ENCODE measurements at regions not wholly inside any gene's neighbourhood (a gene's known extent, or its start where the extent isn't known, plus 50 kb on each side); places are given as distances from the start of the nearest gene placed in this dataset.

DNA sequence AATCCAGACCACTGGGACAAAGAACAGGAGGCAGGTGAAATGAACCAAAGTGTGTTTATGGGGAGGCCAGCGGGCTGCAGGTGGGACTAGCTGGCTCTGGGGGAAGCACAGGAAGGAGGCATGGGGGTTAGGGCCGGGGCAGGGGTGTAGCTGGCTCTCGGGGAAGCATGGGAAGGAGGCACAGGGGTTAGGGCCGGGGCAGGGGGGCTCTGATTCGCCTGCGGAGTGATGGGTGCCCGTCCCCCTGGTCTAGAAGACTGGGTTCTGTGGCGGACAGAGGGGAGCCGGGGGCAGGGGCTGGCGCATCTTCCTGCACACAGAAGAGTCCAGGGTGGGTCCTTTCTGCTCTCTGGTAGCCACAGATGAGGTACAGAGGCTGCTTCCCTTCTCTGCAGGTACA lies 310.3 kb downstream of the TMEM121 start (continued):
- TF ChIP-seq, protein P1, sequence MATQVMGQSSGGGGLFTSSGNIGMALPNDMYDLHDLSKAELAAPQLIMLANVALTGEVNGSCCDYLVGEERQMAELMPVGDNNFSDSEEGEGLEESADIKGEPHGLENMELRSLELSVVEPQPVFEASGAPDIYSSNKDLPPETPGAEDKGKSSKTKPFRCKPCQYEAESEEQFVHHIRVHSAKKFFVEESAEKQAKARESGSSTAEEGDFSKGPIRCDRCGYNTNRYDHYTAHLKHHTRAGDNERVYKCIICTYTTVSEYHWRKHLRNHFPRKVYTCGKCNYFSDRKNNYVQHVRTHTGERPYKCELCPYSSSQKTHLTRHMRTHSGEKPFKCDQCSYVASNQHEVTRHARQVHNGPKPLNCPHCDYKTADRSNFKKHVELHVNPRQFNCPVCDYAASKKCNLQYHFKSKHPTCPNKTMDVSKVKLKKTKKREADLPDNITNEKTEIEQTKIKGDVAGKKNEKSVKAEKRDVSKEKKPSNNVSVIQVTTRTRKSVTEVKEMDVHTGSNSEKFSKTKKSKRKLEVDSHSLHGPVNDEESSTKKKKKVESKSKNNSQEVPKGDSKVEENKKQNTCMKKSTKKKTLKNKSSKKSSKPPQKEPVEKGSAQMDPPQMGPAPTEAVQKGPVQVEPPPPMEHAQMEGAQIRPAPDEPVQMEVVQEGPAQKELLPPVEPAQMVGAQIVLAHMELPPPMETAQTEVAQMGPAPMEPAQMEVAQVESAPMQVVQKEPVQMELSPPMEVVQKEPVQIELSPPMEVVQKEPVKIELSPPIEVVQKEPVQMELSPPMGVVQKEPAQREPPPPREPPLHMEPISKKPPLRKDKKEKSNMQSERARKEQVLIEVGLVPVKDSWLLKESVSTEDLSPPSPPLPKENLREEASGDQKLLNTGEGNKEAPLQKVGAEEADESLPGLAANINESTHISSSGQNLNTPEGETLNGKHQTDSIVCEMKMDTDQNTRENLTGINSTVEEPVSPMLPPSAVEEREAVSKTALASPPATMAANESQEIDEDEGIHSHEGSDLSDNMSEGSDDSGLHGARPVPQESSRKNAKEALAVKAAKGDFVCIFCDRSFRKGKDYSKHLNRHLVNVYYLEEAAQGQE (IDR thresholded peaks at IDR 0.05; ENCODE audit: unreplicated experiment) = no peak
- no peak for TF ChIP-seq ZNF114 (CRISPR knock-in tag; IDR thresholded peaks at IDR 0.05)
- TF ChIP-seq EZH2phosphoT487 (IDR thresholded peaks at IDR 0.05; ENCODE audit: unreplicated experiment) = no peak
- TF ChIP-seq JUNB (IDR thresholded peaks at IDR 0.05; ENCODE audit: unreplicated experiment) = no peak
- TF ChIP-seq STAT1 (IDR thresholded peaks at IDR 0.05; ENCODE audit: unreplicated experiment) = no peak
- no peak for TF ChIP-seq POLR2AphosphoS5 (IDR thresholded peaks at IDR 0.05; ENCODE audit: low read depth)

DNA sequence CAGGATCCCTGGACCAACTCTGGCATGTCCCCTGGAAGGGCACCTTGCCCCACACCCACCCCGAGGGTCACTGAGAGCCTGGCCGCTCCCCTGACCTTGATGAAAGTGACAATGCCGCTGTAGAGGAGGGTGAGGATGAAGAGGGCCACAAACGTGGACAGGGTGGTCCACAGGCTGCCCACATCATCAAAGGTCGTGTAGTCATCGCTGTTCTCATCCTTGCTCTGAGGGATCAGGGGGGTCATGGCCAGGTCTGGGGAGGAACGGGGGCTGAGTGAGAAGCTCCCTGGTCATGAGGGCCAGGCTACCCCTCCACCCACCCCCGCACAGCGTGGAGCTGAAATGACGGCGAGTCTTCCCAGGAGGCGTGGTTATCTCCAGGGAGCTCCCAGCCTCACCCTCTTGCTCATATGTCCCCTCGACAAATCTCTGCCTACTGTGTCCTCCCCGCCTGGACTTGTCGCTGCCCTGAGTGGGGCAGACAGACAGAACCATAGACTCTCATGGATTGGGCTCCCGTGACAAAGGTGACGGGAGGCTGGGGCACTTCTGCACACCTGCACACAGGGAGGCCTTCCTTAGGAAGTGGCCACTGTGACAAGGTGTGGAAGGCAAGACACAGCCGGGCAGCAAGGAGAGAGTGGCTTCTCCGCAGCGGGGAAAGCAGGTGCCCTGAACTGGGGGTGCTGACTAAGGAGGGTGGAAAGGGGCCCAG lies 311.1 kb downstream of the TMEM121 start:
- Histone ChIP-seq H3K4me3 (no peak overlapping the region), H3K27me3 (ENCODE audit: insufficient read depth) (no peaks in the 10 kb centered on the region)
- H3K27me3 Mint-ChIP-seq (ENCODE audit: insufficient read depth, low read depth, poor library complexity) = peaks cover 14% of the 10 kb centered on the region
- TF ChIP-seq EZH2phosphoT487 (IDR thresholded peaks at IDR 0.05; ENCODE audit: unreplicated experiment) (no peak), ZNF331 (CRISPR knock-in tag; IDR thresholded peaks at IDR 0.05; ENCODE audit: low read depth) (no peak), ZNF114 (CRISPR knock-in tag; IDR thresholded peaks at IDR 0.05) (no peak), EZH2 (IDR thresholded peaks at IDR 0.05; ENCODE audit: low read depth, unreplicated experiment) (no peak), POLR2AphosphoS5 (IDR thresholded peaks at IDR 0.05; ENCODE audit: low read depth) (no peak), NANOG (IDR thresholded peaks at IDR 0.05; ENCODE audit: borderline replicate concordance) (no peak), CREB1 (CRISPR knock-in tag; IDR thresholded peaks at IDR 0.05; ENCODE audit: low read depth) (no peak)
- TF ChIP-seq, protein P1 (IDR thresholded peaks at IDR 0.05; ENCODE audit: unreplicated experiment) = no peak
- TF ChIP-seq, protein P2, sequence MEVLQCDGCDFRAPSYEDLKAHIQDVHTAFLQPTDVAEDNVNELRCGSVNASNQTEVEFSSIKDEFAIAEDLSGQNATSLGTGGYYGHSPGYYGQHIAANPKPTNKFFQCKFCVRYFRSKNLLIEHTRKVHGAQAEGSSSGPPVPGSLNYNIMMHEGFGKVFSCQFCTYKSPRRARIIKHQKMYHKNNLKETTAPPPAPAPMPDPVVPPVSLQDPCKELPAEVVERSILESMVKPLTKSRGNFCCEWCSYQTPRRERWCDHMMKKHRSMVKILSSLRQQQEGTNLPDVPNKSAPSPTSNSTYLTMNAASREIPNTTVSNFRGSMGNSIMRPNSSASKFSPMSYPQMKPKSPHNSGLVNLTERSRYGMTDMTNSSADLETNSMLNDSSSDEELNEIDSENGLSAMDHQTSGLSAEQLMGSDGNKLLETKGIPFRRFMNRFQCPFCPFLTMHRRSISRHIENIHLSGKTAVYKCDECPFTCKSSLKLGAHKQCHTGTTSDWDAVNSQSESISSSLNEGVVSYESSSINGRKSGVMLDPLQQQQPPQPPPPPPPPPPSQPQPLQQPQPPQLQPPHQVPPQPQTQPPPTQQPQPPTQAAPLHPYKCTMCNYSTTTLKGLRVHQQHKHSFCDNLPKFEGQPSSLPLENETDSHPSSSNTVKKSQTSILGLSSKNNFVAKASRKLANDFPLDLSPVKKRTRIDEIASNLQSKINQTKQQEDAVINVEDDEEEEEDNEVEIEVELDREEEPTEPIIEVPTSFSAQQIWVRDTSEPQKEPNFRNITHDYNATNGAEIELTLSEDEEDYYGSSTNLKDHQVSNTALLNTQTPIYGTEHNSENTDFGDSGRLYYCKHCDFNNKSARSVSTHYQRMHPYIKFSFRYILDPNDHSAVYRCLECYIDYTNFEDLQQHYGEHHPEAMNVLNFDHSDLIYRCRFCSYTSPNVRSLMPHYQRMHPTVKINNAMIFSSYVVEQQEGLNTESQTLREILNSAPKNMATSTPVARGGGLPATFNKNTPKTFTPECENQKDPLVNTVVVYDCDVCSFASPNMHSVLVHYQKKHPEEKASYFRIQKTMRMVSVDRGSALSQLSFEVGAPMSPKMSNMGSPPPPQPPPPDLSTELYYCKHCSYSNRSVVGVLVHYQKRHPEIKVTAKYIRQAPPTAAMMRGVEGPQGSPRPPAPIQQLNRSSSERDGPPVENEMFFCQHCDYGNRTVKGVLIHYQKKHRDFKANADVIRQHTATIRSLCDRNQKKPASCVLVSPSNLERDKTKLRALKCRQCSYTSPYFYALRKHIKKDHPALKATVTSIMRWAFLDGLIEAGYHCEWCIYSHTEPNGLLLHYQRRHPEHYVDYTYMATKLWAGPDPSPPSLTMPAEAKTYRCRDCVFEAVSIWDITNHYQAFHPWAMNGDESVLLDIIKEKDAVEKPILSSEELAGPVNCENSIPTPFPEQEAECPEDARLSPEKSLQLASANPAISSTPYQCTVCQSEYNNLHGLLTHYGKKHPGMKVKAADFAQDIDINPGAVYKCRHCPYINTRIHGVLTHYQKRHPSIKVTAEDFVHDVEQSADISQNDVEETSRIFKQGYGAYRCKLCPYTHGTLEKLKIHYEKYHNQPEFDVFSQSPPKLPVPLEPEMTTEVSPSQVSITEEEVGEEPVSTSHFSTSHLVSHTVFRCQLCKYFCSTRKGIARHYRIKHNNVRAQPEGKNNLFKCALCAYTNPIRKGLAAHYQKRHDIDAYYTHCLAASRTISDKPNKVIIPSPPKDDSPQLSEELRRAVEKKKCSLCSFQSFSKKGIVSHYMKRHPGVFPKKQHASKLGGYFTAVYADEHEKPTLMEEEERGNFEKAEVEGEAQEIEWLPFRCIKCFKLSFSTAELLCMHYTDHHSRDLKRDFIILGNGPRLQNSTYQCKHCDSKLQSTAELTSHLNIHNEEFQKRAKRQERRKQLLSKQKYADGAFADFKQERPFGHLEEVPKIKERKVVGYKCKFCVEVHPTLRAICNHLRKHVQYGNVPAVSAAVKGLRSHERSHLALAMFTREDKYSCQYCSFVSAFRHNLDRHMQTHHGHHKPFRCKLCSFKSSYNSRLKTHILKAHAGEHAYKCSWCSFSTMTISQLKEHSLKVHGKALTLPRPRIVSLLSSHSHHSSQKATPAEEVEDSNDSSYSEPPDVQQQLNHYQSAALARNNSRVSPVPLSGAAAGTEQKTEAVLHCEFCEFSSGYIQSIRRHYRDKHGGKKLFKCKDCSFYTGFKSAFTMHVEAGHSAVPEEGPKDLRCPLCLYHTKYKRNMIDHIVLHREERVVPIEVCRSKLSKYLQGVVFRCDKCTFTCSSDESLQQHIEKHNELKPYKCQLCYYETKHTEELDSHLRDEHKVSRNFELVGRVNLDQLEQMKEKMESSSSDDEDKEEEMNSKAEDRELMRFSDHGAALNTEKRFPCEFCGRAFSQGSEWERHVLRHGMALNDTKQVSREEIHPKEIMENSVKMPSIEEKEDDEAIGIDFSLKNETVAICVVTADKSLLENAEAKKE (CRISPR knock-in tag; IDR thresholded peaks at IDR 0.05) = no peak

More for the DNA sequence above, 311.1 kb downstream of the TMEM121 start:
- no peak overlapping the region for H3K27ac Mint-ChIP-seq
- Histone ChIP-seq H4K20me1 (replicated peaks; ENCODE audit: insufficient read depth) (no peaks in the 10 kb centered on the region), H3F3A (replicated peaks; ENCODE audit: low read depth) (no peaks in the 10 kb centered on the region), H3K9me2 (ENCODE audit: insufficient read depth) (no peaks in the 10 kb centered on the region), H3K4me2 (no peak overlapping the region), H3K4me1 (ENCODE audit: insufficient read depth) (no peaks in the 10 kb centered on the region), H3K27ac (ENCODE audit: low read depth) (no peak overlapping the region), H2AFZ (no peak overlapping the region), H3K79me2 (replicated peaks; ENCODE audit: insufficient read depth) (no peaks in the 10 kb centered on the region), H3K36me3 (ENCODE audit: insufficient read depth) (no peaks in the 10 kb centered on the region)
- peaks cover 33% of the 10 kb centered on the region for H3K36me3 Mint-ChIP-seq (ENCODE audit: low read depth)
- H3K4me1 Mint-ChIP-seq = no peaks in the 10 kb centered on the region
- ATAC-seq = no peak
- peaks cover 83% of the 10 kb centered on the region for H3K9me3 Mint-ChIP-seq
- no peak for DNase-seq (ENCODE audit: low spot score)
- no peak overlapping the region for H3K4me3 Mint-ChIP-seq
